HG02571 (cell line): ENCODE measurements at regions not wholly inside any gene's neighbourhood (a gene's known extent, or its start where the extent isn't known, plus 50 kb on each side); places are given as distances from the start of the nearest gene placed in this dataset.

ENCODE experiments used
- ATAC-seq: cut with Tn5 transposase; IDR thresholded peaks from one replicate; pipeline ENCODE4 v1.9.1; 2021; ENCODE audit warnings: mild to moderate bottlenecking, moderate library complexity; ENCODE audit not compliant: unreplicated experiment

DNA sequence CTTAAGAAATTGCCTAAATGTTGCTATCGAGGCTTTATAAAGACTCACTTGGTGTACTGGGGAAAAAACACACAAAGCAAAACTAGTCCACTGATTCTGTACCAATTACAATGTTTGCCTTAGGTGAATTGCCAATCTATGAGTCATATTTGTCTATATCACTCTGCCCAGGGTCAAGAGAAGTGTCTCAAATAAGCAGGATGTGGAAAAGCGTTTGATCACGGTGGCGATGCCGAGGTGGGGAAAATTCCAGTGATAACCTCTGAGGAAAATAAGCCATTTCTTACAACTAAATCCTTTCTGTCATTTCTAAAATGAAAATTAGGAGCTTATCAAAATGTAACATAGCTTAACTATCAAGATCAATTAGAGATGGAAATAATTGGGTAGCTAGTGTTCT is 148.6 kb upstream of the DIO3 start:
- no peak for ATAC-seq

DNA sequence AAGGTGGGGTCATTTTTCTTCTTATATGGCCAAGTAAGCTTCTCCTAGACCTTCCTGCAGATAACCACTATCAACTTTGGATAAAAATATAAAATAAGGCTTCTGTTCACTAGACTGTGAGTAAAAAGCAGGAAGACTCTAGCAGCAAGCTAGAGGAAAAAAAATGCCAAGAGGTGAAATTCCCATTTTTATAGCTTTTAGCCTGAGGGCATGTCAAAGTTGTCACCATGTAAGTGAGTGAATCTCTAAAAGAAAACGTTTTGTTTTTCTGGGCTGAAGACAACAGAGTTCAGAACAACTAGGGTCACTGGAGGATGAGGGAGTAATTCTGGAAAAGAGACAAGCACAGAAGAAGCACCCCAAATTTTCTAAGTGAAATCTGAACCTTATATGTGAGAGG is 143.9 kb upstream of the DIO3 start:
- ATAC-seq = no peak

DNA sequence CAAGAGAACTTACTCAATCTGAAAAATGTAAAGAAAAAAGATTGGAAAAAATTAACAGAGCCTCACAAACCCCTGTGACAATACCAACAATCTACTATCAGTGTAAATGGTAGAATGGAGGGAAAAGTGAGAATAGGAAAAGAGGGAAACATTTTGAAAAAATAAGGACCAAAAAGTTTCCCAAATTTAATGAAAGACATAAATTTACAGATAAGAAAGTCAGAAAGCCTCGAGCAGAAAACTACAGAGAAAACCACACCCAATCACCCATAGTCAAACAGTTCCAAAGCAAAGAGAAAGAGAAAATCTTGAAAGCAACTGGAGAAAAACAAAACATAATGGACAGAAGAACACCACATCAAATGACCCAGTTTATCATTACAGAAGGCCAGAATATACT is 142.7 kb upstream of the DIO3 start:
- no peak for ATAC-seq

DNA sequence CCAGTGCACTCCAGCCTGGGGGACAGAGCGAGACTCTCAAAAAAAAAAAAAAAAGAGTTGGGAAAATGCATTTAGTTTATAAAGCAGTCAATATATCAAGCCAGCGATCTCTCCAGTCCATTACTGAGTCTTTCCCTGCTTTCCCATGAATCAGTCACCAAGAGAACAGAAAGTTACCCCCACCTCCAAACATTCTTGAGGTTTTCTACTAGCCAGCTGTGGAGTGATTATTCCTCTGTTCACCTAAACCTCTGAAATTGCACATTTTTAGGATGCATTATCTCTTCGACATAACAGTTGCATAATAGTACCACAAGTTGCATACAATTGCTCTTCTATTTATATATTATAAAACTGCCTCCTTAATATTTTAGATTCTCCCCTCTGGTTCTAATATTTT is 134.8 kb upstream of the DIO3 start:
- no peak for ATAC-seq

DNA sequence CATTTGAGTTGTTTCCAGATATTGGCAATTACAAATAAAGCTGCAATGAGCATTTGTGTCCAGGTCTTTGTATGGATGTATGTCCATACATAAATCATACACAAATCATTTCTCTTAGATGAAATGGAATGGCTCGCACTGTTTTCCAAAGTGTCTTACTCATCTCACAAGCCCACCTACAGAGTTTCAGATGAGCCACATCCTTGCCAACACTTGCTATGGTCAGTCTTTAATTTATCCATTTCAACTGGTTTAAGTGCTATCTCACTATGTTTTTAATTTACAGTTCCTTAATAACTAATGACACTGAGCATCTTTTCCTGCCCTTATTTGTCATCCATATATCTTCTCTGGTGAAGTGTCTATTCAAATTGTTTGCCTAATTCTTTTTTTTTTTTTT is 132.9 kb upstream of the DIO3 start:
- ATAC-seq = no peak

DNA sequence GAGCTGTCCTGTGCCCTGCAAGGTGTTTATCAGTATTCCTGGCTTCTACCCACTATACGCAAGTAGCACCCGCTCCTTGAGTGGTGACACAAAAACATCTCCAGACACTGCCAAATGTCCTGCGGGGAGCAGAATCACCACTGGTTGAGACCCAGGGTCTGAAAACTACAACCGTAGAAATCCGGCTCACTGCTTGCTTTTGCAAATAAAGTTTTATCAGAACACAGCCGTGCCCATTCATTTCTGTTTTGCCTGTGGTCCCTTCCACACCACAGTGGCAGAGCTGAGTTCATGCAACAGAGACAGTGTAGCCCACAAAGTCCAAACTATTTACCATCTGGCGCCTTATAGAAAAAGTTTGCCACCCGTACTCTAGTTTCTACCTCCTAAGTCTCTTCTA is 125.7 kb upstream of the DIO3 start:
- no peak for ATAC-seq

DNA sequence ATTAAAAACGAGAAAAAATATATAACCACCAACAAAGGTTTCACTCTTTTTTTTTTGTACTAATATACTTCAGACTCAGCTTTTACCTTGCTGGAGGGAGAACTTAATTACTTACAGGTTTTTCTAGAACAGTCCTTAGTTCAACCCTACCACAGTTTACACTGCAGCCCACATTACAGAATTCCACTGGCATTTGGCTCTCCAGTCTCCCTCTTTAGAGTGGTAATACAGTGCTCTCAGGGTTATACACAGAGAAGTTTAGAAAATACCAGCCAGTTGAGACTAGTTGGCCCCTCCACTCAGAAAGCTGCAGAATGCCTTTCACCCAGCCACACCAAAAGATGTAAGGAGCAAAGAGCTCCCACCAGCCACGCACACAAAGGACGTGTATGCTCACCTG is 122.3 kb upstream of the DIO3 start:
- no peak for ATAC-seq

DNA sequence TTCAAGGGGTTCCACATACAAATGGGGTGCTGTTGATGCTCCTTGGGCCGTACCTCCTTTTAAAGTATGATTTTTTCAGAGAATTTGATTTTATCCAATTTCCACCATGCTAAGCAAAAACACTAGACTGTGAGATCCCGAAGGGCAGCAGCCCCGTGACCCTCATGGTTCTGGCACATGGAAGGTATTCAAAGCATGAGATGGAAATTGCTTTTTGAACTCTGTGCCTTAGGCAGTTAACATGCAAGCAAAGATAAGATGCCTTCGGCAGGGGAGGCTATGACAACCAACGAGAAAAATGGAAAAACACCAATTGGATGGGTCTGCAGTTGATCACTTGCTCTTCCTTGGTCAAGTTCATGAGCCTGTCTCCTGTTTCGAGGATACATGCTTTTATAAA is 120.8 kb upstream of the DIO3 start:
- ATAC-seq = no peak

DNA sequence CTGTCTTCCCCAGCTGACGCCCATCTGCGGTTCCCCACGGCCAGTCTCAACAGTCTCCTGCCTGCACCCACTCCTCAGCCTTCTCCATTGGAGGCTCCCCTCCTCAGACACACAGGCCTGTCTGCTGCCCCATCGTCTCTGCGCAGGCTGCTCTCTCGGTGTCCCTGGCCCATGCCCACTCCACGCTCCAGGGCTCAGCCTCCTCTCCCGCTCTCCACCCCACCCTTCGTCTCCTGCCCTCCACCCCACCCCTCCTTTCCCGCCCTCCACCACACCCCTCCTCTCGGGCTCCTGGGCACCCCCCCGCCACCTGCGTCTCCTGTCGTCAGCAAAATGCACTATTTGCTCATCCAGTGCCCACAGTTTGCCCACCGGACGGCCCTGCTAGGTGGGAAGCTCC is 119.6 kb upstream of the DIO3 start:
- no peak for ATAC-seq

DNA sequence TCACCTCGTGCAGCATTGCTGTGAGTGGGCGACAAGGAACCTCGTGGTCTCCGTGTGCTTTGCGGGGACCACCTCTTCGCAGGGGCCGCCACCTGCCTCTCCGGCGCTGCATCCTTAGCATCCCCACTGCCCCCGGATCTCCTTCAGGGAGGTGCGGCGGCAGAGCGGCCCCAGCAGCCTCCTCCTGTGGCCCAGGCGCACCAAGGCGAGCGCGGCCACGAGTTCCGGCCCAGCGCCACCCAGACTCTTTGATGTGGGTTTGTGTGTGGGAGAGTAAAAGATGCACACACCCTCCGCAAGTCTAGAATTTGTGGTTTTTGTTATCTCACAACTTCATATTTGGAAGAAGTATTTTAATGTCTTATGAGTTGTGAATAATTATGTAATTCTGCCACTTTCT is 118.8 kb upstream of the DIO3 start:
- no peak for ATAC-seq

DNA sequence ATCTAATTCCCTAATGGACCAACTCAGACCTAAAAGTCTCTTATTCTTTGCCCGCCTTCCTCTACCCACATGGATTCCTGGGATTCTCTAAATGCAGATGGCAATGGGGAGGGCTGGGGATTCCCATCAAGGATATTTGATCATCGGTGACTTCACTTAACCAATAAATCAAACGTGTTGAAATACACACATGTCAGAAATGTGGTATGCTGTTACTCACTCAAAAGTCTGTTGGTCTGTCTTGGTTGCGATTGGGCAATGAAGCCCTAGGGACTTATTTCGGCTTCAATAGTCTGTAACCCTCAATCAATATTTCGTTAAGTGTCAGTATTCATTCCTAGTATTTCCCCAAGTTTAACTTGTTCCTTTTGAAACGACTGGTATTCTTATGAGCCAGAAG is 117.2 kb upstream of the DIO3 start:
- no peak for ATAC-seq

DNA sequence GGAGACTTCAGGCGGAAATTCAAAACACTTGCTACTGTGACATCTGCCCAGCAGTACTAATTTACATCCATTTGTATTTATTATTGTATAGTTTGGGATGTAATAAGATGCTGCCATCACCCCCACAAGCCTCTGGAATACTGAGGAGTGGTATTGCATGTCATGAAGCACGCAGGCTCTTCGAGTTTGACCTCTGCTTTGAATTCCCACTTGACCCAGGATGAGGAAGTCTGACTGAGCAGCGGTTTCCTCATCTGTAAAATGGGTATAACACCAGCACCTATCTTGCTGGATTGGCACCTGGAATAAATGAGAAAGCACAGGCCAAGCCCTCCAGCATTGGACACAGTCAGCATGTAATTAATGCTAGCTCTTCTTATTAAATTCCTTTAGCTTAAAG is 116.0 kb upstream of the DIO3 start:
- ATAC-seq = no peak

DNA sequence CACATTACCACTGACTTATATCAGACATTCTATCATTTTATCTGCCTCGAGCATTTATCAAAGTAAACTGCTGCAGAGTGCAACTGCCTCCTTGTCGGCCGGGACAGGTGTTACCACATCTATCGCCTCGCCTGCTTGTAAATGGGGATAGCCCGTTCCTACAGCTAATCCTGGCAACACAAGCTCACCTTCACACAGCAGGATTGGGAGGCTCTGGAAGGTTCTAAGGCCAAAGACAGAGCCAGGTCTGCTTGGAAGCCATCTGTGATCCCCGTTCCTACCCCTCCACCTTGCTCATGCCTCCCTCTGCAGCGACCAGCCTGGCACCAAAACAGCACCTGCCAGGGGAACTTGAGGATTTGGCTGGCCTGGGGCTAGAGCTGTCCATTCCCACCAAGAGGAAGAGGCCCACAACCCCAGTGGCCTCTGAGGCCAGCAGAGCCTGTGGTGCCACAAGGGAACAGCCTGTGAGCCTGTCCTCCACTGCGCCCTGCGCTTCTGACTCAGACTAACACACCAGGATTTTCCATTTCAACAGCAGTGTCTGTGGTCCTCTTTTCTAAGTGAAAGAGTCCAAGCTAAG is 114.8 kb upstream of the DIO3 start:
- ATAC-seq = no peak

DNA sequence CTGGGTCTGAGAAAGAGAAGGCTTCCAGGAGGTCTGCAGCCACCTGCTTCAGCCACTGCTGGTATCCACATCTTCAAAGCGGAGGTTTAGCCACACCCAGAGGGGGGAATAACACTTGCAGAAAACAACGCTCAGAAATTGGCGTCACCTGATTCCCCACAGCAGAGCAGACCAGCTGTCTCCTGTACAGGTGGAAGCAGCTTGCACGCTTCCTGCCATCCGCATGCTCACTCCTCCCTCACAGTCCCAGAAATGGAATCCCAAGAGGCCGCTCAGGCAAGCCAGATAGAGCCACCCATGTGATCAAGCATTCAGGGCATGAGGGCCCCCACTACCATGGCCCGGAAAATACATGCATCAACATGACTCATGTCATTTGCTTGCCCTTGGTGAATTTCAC is 112.2 kb upstream of the DIO3 start:
- ATAC-seq = no peak

DNA sequence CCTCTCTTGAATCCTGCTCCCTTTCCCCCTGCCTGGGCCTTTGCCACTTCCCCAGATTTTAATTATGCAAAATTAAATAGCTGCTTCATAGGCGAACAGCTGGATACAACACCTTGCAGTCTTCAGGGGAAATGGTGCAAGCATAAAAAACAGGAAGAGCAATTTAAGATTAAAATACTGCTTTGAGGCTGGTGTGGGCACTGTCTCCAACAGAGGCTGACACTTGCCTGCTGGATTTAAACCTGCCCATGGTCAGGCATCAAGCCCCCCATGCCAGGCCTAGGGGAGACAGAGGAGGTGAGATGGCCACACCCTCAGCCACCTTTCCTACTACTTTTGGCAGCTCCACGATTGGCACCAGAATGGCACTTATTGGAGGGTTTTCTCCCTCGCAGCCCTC is 110.1 kb upstream of the DIO3 start:
- no peak for ATAC-seq

DNA sequence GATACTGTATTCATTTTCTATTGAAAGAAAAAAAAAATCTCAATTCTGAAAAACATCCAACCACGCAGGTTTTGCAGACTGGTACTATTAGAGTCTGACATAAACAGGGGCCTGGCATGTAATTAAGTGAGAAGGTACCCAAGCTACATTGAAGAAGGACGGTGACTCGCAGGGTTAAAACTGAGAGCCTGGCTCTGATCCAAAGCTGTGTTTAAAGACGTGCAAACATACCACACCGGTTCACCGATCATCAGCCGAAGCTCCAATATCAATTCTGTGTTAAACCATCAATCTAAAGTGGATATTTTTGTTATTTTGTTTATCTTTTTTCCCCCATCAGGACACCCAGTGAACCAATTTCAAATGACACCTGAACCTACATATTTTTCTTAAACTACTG is 108.1 kb upstream of the DIO3 start:
- no peak for ATAC-seq

DNA sequence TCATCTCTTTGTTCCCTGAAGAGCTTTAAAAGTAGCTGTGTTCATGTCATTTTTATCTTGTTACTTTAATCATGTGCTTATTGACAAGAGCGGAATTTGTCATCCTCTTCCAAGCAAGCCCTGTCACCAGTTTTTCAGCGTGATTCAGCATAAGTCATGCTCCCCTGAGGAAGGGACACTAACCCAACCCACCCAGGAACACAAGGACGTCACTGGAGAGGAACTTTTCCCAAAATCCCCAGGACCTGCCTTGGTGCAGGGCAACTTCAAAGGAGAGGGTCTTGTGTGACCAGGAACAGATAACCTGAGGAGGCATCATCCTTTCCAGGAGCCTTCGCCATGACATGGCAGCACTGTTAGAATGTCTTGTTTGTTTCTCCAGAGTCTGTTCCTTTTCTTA is 107.1 kb upstream of the DIO3 start:
- ATAC-seq = no peak

DNA sequence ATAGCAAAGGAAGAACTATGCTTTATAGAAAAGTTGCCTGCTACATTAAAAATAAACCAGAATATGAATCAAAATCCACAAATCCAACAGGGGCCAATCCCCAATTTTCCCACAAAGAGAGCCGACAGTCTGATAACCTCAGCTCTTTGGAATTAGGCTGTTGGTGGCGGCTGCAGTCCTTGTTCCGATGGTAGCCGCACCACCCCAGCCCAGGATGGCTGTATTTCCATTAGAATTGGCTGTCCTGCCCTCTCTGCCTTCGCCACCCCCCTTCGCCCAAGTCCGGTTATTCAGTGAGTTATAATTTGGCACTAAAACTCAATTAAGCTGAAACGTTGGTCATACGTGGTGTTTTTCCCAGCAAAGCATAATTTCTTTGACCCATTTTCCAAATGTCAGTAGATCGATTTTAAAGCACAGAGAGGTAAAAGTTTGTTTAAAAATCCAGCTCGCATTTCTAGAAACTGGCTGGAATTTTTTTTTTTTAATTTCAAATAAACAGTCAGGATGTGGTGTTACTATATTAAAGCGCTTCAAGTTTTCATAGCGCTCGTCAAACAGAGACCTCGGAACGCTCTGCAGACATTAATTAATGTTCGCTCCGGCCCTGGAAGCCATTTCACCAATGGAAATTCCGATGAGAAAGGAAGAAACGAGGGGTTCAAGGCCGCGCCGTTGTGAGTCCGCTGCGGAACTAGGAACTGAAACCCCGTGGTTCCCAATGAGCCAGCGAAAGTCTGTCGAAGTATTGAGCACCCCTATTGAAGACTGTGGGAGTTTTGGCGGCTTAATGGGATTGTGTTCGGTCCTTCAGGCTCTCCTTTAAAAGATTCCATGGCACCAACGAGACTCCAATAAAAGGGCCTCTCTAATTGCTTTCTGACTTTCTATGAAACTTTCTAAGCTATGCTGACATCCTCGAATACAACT is 104.8 kb upstream of the DIO3 start:
- no peak for ATAC-seq

DNA sequence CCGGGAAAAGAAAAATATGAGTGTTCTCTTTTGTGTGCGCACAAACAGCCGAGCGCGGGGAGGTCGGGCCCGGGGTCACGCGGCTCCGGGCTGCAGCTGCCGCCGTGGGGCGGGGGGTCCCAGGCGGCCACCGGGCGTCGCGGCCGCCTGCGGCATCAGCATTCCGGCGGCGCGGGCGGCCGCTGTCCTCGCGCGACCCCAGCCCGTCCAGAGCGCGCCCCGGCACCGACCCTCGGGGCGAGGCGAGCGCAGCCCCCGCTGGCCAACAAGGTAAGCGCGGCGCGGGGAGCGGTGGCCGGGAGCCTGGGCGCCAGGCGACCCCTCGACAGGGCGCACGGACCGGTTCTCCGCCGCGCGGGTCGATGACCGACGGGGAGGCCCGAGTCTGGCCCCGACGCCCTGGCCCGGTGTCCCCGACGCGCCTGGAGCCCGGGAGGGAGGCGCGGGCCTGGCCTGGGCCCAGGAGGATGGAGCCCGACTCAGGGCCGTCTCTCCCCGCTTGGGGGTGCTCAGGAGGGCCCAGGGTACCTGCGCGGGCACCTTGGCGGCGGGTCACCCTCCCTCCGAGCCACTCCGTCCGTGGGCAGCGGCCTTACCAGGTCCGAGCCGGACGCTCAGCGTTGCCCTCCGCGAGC is 103.9 kb upstream of the DIO3 start:
- no peak for ATAC-seq

DNA sequence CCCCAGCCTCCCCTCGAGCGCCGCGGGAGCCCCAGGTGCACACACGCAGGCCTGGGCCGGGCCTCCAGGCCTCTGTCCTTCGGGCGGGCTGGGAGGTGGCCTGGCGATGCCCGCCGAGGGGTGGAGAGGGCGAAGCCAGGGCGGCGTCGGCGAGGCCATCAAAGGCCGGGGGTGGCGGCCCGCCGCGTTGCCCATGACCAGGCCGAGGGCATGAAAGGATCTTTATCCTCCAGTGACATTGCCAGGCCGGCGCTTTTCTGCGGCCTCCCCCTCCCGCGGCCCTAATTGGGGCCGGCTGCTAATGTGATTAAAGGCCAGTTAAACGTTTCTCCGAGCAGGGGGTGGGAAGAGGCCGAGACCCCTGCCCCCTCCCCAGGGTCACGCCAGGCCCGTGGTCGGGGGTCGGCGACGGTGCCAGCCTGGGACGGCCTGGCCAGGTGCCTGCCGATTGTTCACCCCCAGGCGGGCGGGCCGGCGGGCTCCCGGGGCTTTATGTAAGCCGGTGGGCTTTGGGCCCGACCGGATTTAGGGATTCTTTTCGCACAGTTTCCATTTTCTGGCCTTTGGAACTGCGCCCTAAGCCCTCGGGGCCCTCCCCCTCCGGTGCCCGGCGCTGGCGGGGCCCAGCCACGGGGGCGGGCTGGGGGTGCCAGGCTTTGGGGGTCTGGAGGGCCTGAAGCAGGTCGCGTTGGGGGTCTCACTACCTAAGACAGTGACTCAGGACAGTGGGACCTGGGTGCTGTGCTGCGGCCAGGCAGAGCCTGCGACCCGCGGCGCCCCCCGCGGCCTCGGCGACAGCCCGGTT is 103.2 kb upstream of the DIO3 start:
- no peak for ATAC-seq

DNA sequence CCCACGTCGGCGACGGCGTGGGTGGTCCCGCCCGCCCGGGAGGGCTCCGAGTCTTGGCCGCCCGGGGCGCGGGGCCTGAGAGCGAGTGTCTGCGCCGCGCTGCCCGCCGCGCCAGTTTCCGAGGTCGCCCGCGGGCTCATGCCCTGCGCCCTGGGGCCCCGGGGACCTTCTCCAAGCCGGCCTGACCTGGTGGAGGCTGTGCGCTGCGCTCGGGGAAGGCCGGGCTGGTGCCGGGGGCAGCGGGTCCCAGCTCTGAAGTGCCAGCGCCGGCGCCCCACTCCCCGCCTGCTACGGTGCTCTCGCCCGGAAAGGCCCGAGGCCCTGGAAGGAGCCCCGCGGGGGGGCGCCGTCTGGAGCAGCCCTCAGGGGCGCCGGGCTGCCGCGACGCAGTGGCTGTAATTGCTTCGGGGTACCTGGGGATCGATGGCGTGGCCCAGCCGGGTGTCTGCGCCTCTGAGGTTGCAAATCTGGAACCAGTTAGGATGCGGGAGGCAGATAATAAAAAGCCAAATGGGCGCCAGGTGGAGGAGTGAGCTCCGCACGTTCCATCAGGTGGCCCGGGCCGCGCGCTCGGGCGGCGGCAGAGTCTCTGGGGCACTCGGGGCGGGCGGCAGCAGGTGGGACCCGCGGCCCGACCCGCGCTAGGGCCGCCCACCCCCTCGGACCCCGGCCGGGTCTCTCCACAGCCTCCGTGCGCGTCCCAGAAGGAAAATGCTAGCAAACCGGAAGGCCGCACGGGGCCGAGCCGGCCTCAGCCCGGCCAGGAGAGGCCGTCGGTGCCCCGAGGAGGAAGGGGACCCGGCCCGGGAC is 102.3 kb upstream of the DIO3 start:
- no peak for ATAC-seq
